Parathyroid adenoma (tissue), 2 donors: ENCODE measurements at regions not wholly inside any gene's neighbourhood (a gene's known extent, or its start where the extent isn't known, plus 50 kb on each side); places are given as distances from the start of the nearest gene placed in this dataset.

Source experiments
- H2AFZ ChIP-seq: fragments of 300-600 bp; sonication (generic); one replicate; pipeline ENCODE4 v1.7.0; 2017; ENCODE audit warnings: antibody characterized with exemption, mild to moderate bottlenecking
- H3K27ac ChIP-seq: fragments of 300-600 bp; sonication (generic); one replicate; pipeline ENCODE4 v1.7.0; 2017
- H3K27me3 ChIP-seq: fragments of 300-600 bp; sonication (generic); one replicate; pipeline ENCODE4 v1.7.0; 2017; ENCODE audit warnings: low read length; ENCODE audit not compliant: control insufficient read depth, insufficient read depth
- H3K36me3 ChIP-seq: fragments of 300-600 bp; sonication (generic); one replicate; pipeline ENCODE4 v1.7.0; 2017; ENCODE audit warnings: low read length; ENCODE audit not compliant: control insufficient read depth, insufficient read depth
- H3K4me1 ChIP-seq: fragments of 300-600 bp; sonication (generic); one replicate; pipeline ENCODE4 v1.7.0; 2017; ENCODE audit warnings: control low read depth
- H3K4me2 ChIP-seq: fragments of 300-600 bp; sonication (generic); one replicate; pipeline ENCODE4 v1.7.0; 2017; ENCODE audit warnings: low read length
- H3K4me3 ChIP-seq: fragments of 300-600 bp; sonication (generic); one replicate; pipeline ENCODE4 v1.7.0; 2017; ENCODE audit warnings: low read depth, low read length
- H3K79me2 ChIP-seq: fragments of 300-600 bp; sonication (generic); one replicate; pipeline ENCODE4 v1.7.0; 2017; ENCODE audit warnings: control low read depth
- H3K9ac ChIP-seq: fragments of 300-600 bp; sonication (generic); one replicate; pipeline ENCODE4 v1.7.0; 2017; ENCODE audit warnings: mild to moderate bottlenecking
- H3K9me3 ChIP-seq: fragments of 300-600 bp; sonication (generic); one replicate; pipeline ENCODE4 v1.7.0; 2017; ENCODE audit warnings: low read length; ENCODE audit not compliant: control insufficient read depth
- TF ChIP-seq, protein P1 (sequence below): fragments of 300-600 bp; sonication (generic); IDR thresholded peaks from one replicate; pipeline ENCODE4 v1.7.0; 2017; ENCODE audit warnings: antibody characterized with exemption, mild to moderate bottlenecking
- donor health status: primary hyperparathyroidism.

DNA sequence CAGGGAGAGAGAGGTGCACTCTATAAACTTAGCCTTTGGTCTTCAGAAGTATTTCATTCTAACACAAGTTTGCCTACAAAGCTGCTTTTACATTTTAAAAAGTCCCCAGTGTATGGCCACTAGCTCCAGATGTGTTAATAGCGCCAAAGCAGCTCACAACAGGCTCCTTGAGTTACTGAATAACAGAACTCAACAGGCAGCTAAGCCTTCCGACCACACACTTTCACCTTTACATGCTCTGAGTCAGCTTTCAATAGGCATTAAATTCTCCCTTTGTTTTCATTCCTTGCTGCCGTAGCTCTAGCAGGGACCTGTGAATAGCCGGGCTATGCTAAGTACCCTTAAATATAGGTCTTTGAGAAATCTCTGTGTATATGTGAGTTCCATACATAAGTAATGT, 262.8 kb upstream of the PARD3B start:
- Histone ChIP-seq H3K36me3 (no peaks in the 10 kb centered on the region), H3K27ac (no peak overlapping the region), H3K4me1 (no peaks in the 10 kb centered on the region), H3K4me3 (no peak overlapping the region), H3K9ac (no peak overlapping the region), H3K27me3 (no peaks in the 10 kb centered on the region), H3K4me2 (no peak overlapping the region), H3K79me2 (no peaks in the 10 kb centered on the region), H2AFZ (no peak overlapping the region), H3K9me3 (no peaks in the 10 kb centered on the region)
- TF ChIP-seq, protein P1, sequence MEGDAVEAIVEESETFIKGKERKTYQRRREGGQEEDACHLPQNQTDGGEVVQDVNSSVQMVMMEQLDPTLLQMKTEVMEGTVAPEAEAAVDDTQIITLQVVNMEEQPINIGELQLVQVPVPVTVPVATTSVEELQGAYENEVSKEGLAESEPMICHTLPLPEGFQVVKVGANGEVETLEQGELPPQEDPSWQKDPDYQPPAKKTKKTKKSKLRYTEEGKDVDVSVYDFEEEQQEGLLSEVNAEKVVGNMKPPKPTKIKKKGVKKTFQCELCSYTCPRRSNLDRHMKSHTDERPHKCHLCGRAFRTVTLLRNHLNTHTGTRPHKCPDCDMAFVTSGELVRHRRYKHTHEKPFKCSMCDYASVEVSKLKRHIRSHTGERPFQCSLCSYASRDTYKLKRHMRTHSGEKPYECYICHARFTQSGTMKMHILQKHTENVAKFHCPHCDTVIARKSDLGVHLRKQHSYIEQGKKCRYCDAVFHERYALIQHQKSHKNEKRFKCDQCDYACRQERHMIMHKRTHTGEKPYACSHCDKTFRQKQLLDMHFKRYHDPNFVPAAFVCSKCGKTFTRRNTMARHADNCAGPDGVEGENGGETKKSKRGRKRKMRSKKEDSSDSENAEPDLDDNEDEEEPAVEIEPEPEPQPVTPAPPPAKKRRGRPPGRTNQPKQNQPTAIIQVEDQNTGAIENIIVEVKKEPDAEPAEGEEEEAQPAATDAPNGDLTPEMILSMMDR: no peak

GRCh38 chr2:204289066-204289465, 256.2 kb upstream of the PARD3B start:
- Histone ChIP-seq H3K27ac (no peak overlapping the region), H3K4me2 (no peak overlapping the region)
- TF ChIP-seq, protein P1: no peak

GRCh38 chr2:204292439-204292838, 252.8 kb upstream of the PARD3B start:
- no peaks in the 10 kb centered on the region for H3K9me3 ChIP-seq
- no peak overlapping the region for H2AFZ ChIP-seq
- H3K36me3 ChIP-seq: no peaks in the 10 kb centered on the region
- H3K4me3 ChIP-seq: no peak overlapping the region
- H3K27me3 ChIP-seq: no peaks in the 10 kb centered on the region
- TF ChIP-seq, protein P1: no peak
- no peak overlapping the region for H3K9ac ChIP-seq
- no peak overlapping the region for H3K27ac ChIP-seq
- no peaks in the 10 kb centered on the region for H3K79me2 ChIP-seq
- no peak overlapping the region for H3K4me2 ChIP-seq
- no peaks in the 10 kb centered on the region for H3K4me1 ChIP-seq

More at GRCh38 chr2:204289066-204289465, 256.2 kb upstream of the PARD3B start:
- no peak overlapping the region for H3K4me3 ChIP-seq
- H2AFZ ChIP-seq: no peak overlapping the region
- H3K79me2 ChIP-seq: no peaks in the 10 kb centered on the region
- no peak overlapping the region for H3K9ac ChIP-seq
- H3K36me3 ChIP-seq: no peaks in the 10 kb centered on the region
- no peaks in the 10 kb centered on the region for H3K4me1 ChIP-seq
- H3K9me3 ChIP-seq: no peaks in the 10 kb centered on the region
- H3K27me3 ChIP-seq: no peaks in the 10 kb centered on the region

GRCh38 chr2:204293884-204294747, 251.2 kb upstream of the PARD3B start:
- Histone ChIP-seq H3K9me3 (no peaks in the 10 kb centered on the region), H3K4me3 (no peak overlapping the region)

More at GRCh38 chr2:204293884-204294747, 251.2 kb upstream of the PARD3B start:
- Histone ChIP-seq H3K79me2 (no peaks in the 10 kb centered on the region), H3K4me2 (no peak overlapping the region), H2AFZ (no peak overlapping the region), H3K36me3 (no peaks in the 10 kb centered on the region), H3K9ac (no peak overlapping the region), H3K27ac (no peak overlapping the region), H3K27me3 (no peaks in the 10 kb centered on the region), H3K4me1 (no peaks in the 10 kb centered on the region)
- TF ChIP-seq, protein P1: no peak
